GM19239 (cell line): ENCODE measurements at regions not wholly inside any gene's neighbourhood (a gene's known extent, or its start where the extent isn't known, plus 50 kb on each side); places are given as distances from the start of the nearest gene placed in this dataset.
"Not testable (repeated sequence)": the region's sequence is repeated elsewhere in the genome, so short reads cannot be mapped to it uniquely, and the experiment has no call there.

ENCODE experiments used
- DNase-seq: peaks from one replicate; pipeline ENCODE4 v3.0.0; 2011; ENCODE audit warnings: low spot score; ENCODE audit not compliant: insufficient read length
- FAIRE-seq: peaks from 2 replicates; lab custom pipeline; 2011; peaks lifted over from hg19 to GRCh38; lab: Jason Lieb, UNC

DNA sequence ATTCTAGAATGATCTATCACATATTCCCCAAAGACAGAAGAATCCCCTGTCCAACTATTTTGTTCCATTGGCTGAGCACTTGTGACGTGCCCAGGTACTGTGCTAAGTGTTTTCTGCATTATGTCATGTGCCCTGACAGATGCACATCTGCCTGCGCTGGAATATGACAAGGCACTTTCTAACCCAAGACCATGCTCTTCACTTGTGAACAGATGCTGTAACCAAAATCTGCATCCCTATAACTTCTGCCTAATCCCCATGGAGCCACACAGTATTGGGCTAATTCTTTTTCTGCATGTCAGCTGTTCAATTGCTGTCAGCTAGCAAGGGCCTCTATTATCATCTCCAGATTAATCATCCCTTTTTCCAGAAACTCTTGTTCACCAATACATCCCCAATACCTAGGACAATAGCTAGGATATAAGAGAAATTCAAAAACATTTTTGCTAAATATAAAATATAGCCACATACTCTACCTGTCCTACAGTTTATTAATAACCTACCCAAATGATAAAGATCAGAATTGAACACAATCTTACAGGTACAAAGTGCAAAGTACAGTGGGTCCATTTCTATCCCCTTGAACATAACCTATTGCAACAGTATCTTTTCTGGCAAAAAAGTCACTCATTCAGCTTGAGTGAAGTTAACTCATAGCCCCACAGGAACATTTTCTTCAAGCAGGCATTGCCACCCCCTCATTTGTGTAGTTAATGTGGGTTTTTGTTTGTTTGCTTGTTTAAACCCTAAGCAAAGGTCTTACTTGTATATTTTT lies 109.4 kb upstream of the LRRN1 start:
- no peak for DNase-seq

DNA sequence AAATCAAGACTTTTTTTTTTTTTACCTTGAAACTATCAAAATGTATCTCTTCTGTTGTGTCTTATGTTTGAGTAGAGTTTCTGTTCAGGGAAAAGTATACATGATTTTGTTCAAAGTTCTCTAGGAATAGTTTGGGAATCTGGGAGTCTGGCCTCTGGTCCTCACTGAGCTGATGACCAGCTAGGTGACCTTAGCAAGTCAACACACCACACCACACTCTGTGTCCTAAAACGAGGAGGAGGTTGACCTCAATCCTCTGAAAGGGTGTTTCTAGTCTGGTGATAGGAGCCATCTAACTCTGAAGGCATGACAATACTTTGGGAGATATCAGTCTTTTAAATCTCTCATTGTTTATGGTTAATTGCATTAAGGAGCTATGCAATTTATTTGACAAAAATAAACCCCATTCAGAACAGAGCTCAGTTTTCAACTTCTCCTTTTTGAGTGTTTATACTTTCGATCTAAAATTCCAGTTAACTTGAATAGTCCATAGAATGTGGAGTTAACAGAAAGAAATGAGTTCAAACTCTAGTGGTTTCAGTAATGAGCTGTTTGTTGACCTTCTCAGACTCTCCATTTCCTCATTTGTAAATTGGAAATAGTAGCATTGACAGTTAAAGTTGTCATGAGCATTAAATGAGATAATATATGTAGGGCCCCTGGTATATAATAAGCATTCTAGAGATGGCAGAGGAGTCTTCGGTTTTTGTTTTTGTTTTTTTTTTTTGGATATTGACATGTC lies 112.2 kb upstream of the LRRN1 start:
- DNase-seq (no peak), FAIRE-seq (no peak)

More for the DNA sequence above, 109.4 kb upstream of the LRRN1 start:
- FAIRE-seq, result no peak

DNA sequence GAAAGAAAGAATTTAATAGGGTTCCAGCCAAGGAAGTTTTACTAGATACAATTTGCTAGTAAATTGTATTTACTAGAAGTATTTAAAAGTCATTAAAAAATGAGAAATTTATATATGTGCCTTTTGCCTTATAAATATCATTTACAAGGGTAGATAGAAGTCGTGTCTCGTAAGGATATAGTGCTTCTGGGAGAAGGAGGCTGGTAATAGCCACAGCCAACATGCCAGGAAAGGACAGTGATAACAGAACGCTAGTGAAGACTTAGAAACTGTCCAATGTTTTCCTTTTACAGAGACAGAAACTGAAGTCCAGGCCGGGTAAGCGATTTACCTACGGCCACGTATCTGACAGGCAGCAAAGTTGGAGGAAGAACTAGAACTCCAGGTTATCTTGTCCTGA lies 113.5 kb upstream of the LRRN1 start:
- DNase-seq, result no peak
- no peak for FAIRE-seq

DNA sequence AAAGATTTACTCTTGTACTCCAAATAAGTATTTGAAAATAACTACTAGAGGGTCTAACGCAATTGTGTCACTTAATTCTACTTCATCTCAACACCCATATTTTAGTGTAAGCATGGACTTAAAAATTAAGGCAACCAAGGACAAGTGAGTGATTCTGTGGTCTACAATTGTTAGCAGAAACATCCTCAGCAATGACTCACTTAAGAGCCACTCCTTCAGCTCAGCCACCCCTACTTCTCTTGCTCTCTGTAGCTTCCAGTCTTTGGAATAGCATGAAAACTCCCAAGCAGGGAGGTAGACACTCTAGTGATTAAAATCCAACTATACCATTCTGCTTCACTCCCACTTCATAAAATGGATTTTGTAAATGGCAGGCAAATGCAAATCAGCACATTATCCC lies 116.0 kb upstream of the LRRN1 start:
- FAIRE-seq (no peak), DNase-seq (no peak)

DNA sequence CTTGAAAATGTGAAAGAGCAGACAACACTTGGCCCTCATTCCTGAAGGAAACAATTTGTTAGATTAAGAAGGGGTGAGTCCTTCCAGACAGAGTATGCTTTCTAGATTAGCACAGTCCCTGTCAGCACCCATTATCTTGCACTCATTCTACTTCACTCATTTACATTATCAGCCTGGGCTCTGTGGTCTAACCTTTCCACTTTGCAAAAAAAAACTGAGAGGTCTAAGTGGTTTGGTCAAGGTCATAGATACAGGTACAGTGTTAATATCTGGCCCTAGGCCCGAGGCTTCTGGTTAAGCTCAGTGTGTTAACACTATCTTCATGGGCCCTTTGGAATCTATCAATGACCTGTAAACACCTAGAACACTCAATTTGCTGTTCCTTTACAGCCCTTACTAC lies 123.4 kb upstream of the LRRN1 start:
- FAIRE-seq, result no peak
- DNase-seq, result no peak

DNA sequence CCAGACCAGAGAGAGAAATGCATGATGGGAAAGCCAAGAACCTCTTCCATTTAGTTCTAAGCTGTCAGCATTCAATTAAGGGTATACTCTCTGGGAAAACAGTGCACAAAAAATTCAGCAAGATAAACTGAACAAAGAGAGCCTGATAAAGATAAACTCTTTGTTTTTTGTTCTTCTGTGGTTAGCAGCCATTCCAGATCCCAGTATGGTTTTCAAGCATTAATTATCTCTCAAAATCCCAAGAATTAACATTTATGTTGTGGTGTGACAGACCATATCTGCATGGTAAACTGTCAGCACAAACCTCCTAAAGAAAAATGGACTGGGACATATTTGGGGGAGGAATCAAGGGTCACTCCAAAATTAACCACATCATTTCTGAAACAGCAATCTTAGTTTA lies 124.0 kb upstream of the LRRN1 start:
- no peak for DNase-seq
- no peak for FAIRE-seq

DNA sequence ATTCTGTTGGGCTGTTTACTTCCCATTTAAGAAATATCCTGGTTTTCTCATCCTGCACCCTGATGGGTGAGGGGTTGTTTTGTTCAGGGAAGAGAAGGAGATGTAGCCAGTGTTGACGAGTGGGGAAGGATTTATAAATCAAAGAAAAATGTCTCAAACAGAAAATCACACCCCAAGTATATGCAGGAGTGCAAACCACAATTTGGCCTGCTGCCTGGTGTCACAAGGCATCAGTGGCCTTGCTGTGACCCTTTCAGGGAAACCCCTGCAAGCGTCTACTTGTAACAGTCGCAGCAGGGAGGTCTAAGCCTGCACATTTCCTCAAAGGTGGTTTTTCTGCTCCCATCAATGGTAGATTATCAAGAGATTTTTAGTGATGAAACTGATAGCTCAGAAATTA lies 132.6 kb upstream of the LRRN1 start:
- FAIRE-seq, result peak; percentile 89
- peak; percentile 24 for DNase-seq

DNA sequence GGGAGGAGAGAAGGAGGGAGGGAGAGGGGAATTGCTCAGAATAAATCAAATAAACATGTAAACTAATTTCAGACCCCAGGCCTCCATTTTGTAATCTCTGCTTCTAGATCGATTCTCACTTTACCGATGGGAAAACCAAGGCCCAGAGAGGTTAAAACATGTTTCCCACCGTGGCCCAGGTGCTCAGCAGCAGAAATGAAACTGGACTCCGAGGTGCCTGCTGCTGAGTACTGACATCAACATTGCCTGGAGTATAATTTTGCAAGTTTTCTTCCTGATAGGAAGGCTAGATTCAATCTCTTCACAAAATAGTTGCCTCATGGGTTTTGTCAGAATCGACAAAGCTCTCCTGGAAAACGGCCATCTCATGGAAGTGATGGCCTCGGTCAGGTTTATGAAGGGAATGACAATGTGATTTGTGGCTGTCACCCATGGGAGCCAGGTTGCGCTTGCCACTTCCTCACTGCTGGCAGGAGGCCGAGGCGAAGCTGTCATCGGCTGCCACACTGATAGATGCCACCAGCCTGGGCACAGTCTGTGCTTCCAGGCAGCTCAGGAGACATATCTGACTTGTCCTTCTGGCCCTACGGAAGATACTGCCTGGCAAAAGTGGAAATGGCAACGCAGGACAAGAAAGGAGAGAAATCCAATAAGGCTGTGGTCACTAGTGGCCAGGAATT lies 133.1 kb upstream of the LRRN1 start:
- no peak for FAIRE-seq

DNA sequence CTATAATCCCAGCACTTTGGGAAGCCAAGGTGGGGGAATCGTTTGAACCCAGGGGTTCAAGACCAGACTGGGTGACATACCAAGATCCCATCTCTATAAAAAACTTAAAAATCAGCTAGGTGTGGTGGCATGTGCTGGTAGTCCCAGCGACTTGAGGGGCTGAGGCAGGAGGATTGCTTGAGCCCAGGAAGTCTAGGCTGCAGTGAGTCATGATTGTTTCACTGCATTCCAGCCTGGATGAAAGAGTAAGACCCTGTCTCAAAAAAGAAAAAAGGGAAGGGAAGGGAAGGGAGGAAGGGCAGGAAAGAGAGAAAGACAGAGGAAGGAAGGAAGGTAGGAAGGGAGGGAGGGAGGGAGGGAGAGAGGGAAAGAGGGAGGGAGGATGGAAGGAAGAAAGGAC lies 133.7 kb upstream of the LRRN1 start:
- FAIRE-seq (no peak), DNase-seq (no peak)

More for the DNA sequence above, 133.1 kb upstream of the LRRN1 start:
- no peak for DNase-seq

DNA sequence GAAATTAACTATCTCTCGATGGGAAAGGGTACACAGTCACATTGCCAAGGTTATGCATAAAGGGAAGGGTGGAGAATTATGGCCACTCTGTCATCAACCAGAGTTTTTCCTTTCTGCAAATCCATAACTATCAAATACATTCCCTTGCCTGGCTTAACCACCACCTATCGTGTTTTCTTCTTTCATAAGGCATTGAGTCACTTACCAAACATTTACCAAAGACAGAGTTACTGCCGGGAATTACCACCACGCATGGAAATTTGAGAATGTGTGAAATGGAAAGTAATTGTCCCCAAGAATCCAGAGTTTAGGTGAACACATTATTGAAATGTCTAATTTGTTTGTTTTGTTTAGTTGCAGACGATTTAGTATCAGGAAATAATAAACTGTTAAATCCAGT lies 134.3 kb upstream of the LRRN1 start:
- DNase-seq (no peak), FAIRE-seq (no peak)

DNA sequence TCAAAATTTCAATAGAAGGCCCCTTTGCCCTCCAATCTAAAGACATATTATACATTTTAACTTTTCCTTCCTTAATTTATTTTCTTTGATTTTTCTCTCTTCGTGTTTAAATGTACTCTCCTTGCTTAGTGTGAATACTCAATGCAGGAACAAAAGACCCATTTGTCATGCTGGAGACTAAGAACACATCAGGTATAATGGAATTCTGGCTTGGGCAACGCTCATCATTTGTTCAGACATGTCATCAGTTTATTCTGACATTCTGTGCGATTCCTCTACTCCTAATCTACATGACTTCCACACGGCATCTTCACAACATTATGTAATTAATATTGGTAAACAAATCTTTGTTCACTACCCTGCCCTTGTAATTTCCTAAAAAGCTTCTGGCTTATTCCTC lies 136.6 kb upstream of the LRRN1 start:
- FAIRE-seq (no peak), DNase-seq (no peak)

DNA sequence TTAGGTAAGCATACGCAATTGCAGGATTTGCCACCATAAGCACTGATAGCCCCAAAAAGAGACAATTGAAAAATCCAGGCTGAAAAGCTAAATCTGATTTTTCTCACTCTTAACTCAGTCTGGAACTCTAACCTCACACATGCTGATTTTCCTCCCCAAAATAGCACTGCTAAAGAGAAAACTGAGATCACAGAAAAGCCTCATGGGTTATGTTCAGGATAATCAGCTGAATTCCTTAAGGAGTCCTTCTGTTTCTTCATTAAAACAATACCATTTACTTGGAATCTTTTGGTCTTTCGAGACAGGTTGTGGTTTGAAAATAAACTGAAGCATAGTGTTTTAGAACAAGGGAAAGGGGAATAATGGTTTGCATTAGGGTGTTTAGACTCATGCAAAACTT lies 144.3 kb upstream of the LRRN1 start:
- no peak for FAIRE-seq
- no peak for DNase-seq

DNA sequence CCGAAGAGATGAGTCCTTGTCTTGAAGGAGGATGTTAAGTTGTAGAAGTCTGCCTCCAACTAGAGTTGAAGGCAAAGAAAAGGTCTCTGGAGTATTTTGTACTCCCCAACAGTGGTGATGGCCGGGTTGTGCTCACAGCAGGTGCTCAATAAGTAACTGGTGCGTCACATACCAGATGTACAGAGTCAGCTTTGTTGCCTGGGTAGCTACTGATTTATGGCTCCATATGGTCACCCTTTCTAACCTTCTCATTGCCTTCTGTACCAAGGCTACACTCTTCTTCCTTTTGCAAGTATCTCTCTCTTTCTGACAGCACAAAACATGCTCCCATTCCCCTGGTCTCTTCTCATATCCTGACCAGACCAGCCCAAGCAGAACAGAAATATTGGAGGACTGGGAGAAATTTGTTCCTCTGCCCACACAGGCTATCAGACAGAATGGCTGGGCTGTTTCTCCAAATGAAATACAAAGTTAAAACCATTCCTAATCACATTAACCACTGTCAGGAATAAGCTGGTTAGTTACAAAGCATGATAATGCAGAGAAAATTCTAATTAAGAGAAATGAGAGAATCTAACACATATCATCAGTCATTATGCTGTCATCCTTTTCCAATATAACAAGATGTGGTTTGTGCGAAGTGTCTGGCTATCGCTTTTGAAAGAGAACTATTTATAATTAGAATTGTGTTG lies 150.1 kb upstream of the LRRN1 start:
- DNase-seq (no peak), FAIRE-seq (no peak)

DNA sequence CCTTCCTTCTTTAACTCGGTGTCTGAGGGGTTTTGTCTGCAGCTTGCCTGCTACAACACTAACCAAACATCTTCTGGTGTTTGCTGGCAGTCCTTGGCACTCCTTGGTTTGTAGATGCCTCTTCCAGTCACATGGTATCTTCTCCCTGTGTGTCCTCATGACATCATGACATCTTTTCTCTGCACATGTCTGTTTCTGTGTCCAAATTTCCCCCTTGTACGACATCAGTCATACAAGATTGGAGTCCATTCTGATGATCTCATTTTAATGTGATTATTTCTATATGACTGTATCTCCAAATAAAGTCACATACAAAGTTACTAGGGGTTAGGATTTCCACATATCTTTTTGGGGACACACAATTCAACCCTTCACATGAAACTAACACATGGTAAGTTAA lies 152.3 kb upstream of the LRRN1 start:
- DNase-seq, result no peak
- FAIRE-seq, result no peak

DNA sequence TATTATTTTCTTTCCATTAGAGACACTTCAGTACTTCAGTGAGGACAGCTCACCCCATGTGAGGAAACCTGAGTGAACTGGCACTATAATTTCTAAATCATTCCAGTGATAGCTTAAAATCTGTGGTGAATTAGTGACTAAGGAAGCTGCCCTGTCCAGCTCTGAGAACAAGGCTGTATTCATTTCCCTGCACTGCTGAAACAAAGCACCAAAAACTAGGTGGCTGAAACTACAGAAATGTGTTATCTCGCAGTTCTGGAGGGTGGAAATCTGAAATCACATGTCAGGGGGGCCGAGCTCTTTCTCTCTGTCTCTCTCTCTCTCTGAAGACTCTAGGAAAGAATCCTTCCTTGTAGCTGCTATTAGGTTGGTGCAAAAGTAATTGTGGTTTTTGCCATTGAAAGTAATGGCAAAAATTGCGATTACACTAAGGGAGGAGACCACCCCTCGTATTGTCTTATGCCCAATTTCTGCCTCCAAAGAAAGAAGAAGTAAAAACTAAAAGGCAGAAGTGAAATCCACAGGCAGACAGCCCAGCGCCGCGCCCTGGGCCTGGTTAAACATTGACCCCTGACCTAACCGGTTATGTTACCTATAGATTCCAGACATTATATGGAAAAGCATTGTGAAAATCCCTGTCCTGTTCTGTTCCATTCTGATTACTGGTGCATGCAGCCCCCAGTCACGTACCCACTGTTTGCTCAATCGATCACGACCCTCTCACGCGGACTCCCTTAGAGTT lies 153.0 kb upstream of the LRRN1 start:
- not testable (repeated sequence) for DNase-seq
- peak; percentile 75 for FAIRE-seq

DNA sequence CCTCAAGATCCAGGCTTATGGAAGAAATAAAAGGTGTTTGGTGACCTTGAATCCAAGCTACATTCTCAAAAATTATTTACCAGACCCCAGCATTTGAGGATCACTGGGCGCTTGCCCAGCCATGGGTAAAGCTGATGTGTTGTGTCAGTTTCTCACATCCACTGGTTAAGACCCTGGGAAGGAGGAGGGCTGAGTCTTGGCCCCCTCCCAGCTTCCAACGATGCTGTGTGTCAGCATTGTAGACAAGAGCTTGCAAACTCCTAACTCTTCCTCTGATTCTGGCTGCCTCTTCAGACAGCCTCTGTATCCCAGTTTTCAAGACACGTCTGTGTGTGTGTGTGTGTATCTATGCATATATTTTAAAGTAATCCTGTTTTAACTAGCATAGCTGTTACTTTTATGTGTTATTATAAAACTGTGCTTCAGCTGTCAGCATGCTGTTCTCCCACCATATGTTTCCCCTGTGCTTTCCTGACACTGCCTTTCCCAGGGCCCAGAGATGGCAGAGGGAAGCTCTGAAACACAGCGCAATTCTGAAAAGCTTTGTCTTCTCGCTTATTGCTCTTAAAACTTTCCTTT lies 157.3 kb upstream of the LRRN1 start:
- DNase-seq, result no peak
- no peak for FAIRE-seq

DNA sequence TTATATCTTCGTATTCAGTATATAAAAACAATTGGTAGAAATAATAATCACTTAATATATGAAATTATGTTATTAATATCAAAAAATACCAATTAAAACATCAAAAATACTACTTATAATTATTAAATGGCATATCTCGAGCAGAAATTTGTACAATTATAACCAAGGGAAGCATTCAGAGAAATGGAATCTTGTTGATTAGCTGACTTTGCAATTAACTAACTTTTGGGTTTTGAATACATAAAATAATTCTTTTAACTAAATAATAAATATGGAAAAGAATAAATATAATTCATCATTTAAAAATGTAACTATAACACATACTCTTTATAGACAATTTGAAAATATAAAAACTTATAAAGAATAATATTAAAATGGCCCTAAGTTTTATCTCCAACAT lies 160.2 kb upstream of the LRRN1 start:
- FAIRE-seq (no peak), DNase-seq (no peak)

DNA sequence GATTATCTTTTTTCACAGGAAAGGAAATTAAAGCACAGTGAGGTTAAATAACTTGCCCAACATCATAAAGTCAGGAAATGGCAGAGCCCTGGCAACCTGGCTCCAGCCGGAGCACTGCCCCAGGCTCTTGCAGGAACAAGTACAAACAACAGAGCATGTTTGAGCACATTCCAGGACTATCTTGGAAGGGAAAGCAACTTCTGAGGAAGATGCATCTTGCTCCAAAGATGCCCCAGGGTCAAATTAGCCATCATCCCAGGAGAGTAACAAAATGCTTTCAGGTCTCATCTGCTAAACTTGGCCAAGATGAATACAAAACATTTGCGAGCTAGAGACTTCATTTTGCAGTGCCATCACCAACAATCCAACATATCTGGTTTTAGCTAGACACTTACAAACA lies 162.4 kb upstream of the LRRN1 start:
- no peak for FAIRE-seq

DNA sequence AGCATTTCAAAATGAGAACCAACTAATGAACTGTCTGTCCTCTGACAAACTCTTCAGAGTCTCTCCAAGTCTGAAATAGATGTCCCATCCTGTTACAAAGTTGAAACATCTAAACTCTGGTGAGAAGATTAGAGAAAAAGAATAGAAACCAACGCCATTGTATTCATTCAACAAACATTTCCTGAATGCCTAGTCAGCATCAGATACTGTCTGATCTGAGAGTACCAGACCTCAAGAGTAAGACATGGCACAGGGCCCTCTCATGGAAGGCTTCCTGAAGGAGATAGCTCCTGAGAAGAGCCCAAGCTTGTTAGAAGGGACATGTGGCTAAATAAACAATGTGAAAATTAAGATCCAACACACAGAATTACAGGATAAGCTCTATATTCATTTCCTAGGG lies 164.1 kb upstream of the LRRN1 start:
- DNase-seq (no peak), FAIRE-seq (no peak)

More for the DNA sequence above, 162.4 kb upstream of the LRRN1 start:
- DNase-seq, result no peak

DNA sequence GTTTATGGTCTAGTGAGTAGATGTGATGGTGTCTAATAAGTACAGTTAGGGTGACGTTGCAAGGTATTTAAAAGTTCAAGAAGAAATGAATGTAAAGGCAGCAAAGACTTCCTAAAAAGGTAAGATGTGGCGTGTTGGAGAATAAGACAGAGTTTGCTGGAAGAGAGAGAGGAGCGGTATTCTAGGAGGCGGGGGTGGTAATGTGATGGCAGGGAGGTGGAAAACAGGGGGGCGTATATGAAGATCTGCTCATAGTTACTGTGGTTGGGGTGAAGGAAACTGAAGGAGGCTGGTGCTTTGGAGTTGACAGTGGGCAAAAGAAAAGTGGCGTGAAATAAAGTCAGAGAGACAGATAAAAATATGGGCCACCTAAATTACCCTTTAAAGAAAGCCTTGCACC lies 164.9 kb upstream of the LRRN1 start:
- FAIRE-seq, result no peak
- no peak for DNase-seq
